ENCODE measurements at regions not wholly inside any gene's neighbourhood (a gene's known extent, or its start where the extent isn't known, plus 50 kb on each side); places are given as distances from the start of the nearest gene placed in this dataset.

GRCh38 chr3:40593351-40593750 lies 68.6 kb downstream of the ZNF621 start:
- DNase-seq: peak; percentile 90

DNA sequence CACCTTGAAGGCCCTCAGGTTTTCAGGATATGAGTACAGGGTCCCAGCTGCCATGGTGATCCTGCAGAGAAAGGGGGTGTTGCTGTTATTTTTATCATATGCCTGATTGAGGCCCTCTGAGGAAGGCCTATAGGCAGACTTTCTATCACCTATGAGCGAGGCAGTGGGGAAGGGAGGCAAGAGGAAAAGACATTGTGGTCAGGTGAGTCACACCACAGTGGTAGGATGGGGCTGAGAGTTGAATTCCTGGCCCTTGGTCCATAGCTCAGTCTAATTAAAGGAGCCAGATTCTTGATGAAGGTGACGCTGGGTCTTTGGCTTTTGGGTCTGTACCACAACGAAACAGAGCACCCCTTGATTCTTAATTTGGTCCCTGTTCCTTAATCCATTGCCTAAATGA lies 72.7 kb downstream of the ZNF621 start:
- peak; percentile 25 for DNase-seq

GRCh38 chr3:40598338-40598737 lies 73.6 kb downstream of the ZNF621 start:
- no peak for DNase-seq

- no peak for DNase-seq
These were observed 74.2 kb downstream of the ZNF621 start for GRCh38 chr3:40598962-40599361.

DNA sequence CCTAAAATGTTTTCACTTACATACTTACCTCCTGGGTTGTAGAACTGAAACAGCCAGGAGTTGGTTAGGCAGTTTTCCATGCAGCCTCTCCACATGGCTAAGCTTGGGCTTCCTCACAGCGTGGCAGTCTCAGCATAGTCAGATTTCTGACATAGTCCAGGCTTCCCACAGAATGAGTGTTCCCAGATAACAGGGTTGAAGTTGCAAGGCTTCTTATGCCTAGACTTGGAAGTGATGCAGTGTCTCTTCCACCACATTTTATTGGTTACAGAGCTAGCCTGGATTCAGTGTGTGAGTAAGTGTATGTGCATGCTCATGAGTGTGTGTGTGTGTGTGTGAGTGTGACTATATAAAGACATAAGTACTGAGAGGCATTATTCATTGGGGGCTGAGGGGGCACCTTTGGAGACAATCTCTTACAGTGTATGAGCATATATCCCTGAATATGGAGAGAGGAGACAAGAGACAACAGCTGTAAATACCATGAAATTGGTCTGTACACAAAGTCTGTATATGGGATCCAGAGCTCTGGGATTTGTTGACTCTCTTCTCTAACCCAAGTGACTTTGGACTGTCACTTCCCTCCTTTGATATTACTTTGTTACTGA lies 78.1 kb downstream of the ZNF621 start:
- peak; percentile 9 for DNase-seq

DNA sequence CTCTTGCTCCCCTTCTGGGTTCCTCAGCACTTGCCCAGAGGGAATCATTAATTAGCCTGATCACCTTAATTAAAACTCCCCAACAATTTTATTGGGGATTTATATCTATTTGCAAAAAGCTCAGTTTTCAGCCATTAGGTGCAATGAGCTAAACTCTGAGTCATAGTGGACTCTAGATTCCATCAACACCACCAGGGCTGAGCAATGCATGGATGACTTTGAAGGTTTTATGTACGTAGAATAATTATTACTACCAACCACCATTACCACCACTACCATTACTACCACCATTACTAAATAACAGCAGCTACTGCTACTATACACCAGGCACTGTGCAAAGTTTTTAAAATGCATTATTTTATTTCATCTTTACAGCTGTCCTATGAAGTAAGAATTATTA lies 81.2 kb downstream of the ZNF621 start:
- no peak for DNase-seq

GRCh38 chr3:40608091-40608490 lies 83.3 kb downstream of the ZNF621 start:
- no peak for DNase-seq

GRCh38 chr3:40613306-40613705 lies 88.5 kb downstream of the ZNF621 start:
- no peak for DNase-seq

GRCh38 chr3:40615110-40615915 lies 90.6 kb downstream of the ZNF621 start:
- peak; percentile 6 for DNase-seq

DNA sequence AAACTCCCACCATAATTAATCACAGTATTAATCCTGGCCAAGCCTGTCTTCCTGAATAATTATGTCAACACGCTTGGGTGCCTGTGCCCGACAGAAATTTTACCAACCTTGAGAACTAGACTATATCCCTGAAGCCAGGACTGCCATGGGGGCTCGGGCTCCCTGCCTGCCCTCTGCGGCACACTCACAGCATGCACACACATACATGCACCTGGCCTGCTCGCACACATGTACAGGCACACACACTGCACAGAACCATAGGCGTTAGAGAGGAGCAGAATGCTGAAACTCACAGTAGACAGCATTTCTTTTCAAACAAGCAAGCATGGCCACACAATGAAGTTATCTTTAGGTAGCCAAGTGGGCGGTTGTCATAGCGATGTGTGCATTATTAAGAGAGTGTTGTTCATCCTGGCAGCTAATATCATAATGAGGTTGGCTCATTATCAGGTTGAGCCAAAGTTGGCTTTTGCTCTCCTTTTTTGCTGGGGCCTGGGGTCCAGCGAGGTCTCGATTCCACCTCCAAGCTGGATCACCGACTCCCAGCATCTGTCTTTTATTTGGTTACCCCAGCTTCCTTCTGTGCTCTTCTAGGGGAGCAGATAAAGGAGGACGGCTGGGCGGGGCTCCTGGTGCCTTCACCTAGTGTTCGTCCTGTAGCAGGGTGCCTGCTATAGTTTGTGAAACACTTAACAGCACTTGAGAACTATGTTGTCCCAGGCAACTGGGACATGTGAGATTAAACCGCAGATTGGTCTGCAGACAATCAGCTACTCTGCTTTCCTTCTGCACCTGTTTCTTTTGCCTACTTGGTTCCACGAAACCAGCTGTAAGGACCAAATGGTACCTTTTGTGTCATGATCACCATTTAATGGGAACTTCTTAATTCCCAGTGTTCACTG lies 91.4 kb downstream of the ZNF621 start:
- DNase-seq: no peak

DNA sequence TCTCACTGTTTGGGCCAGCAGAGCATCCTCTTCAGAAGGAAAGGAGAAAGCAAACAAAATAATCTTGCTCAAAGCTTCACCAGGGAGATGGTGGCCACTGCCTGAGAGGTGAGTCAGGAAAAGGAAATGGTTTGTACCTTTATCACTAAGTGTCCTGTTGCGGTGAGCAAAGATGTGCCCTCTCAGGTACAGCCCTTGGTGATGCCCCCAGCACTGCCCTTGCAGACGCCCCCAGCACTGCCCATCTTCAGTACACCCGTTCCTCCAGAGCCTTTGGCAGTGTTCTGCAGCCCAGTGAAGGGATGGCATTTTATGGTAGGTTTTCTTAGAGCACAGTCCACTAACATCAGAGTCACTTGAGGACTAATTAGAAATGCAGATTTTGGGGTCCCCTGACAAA lies 92.3 kb downstream of the ZNF621 start:
- DNase-seq: no peak

GRCh38 chr3:40618158-40618557 lies 93.4 kb downstream of the ZNF621 start:
- no peak for DNase-seq

- DNase-seq: no peak
These were observed 95.4 kb downstream of the ZNF621 start for GRCh38 chr3:40620151-40620550.

- DNase-seq: no peak
These were observed 96.5 kb downstream of the ZNF621 start for GRCh38 chr3:40621252-40621651.

DNA sequence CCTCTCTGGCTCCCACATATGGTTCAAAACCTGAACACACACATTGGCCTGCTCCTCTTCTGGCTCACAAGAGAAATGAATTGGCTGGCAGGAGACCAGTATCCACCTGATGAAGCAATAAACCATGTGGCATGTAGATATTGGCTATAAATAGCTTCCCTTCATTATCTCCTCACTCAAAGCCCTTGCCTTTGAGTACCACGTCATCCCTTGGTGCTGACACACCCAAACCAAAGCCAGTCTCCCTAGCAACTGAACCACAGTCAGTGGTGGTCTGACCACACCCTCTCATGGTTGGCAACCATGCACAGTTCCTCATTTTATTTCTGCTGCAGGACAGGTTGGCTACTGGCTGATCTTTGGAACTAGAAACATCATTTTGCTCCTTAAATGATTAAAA lies 98.8 kb downstream of the ZNF621 start:
- peak; percentile 6 for DNase-seq

- DNase-seq: no peak
These were observed 99.5 kb downstream of the ZNF621 start for GRCh38 chr3:40624189-40624769.

GRCh38 chr3:40627095-40627494 lies 102.3 kb downstream of the ZNF621 start:
- no peak for DNase-seq

DNA sequence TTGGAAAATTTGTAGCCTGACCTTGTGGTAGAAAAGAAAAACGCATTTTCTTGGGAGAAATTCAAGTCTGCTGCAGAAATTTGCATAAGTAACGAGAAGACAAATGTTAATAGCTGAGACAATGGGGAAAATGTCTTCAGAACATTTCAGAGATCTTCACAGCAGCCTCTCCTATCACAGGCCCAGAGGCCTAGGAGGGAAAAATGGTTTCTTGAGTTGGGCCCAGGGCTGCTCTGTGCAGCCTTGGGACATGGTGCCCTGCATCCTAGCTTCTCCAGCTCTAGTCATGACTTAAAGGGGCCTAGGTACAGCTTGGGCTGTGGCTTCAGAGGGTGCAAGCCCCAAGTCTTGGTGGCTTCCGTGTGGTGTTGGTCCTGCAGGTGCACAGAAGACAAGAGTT lies 104.2 kb downstream of the ZNF621 start:
- no peak for DNase-seq

GRCh38 chr3:40631341-40631995 lies 106.7 kb downstream of the ZNF621 start:
- DNase-seq: no peak

DNA sequence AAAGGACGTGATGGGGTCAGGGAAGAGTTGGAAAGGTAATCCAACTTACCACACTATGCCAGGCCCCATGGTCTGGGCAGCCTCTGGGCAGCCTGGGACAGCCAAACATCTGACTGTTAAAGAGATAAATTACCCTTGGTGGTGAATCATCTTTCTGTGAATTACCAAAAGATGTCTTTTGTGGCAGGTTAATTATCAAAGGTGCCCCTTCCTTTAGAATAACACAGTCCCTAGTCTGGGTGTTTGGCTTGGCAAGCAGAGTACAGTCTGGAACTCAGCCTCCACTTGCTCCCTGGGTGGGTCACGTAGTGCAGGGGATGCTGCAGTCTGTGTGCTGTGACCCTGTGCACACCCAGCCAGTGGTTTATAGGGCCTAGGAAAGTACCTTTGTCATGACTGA lies 113.1 kb downstream of the ZNF621 start:
- DNase-seq: no peak

DNA sequence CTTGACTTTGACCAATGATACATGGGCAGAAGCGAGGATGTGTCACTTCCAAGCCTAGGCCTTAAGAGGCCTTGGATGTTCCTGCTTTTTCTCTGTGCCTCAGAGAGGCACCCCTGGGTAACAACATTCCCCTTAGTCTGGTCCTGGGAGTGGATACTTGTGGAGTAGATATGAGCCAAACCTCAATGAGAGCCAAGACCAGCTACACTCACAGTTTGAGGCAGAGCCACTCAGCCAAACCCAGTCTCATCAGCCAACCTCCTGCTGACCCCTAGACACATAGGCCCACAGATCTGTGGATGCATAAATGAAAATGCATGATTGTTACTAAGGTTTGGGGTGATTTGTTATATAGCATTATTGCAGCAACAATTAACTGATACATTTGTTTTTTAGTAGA lies 114.2 kb downstream of the ZNF621 start:
- no peak for DNase-seq

GRCh38 chr3:40642812-40643211 lies 118.1 kb downstream of the ZNF621 start:
- no peak for DNase-seq

All from fibroblast of skin of scalp (primary cell).